ENCODE measurements at regions not wholly inside any gene's neighbourhood (a gene's known extent, or its start where the extent isn't known, plus 50 kb on each side); places are given as distances from the start of the nearest gene placed in this dataset.

- Mint-ChIP-seq H3K4me3 (no peak overlapping the region), H3K27ac (no peak overlapping the region), H3K9me3 (peaks cover 16% of the 10 kb centered on the region), H3K4me1 (ENCODE audit: low read depth) (peaks cover 33% of the 10 kb centered on the region), H3K36me3 (ENCODE audit: low read depth) (peaks cover 10% of the 10 kb centered on the region), H3K27me3 (ENCODE audit: insufficient read depth) (peaks cover 2% of the 10 kb centered on the region)
- no peak for DNase-seq (ENCODE audit: low spot score)
- intact Hi-C loops (cut with micrococcal nuclease), result no loop called here
Measured at GRCh38 chr6:22956029-22956681, 386.8 kb downstream of the HDGFL1 start.

DNA sequence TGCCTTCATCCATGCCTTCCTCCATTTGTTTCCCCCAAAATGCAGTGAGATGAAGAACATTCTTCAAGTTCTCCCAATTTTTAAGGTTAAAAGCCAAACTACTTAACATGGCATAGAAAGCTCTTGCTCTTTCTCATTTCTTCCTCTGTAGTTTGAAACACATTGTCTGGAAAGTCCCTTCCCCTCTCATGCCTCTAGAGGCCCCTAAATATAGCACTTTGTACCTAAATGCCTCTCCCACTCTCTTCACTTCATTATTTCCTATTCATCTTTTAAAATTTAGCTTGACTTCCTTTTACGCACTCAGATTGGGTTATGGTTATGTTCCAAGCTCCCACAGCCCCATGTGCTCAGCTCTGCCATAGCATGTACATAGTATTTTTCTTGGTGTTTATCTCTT, 389.3 kb downstream of the HDGFL1 start:
- Mint-ChIP-seq H3K4me1 (ENCODE audit: low read depth) (peaks cover 33% of the 10 kb centered on the region), H3K9me3 (peaks cover 16% of the 10 kb centered on the region), H3K36me3 (ENCODE audit: low read depth) (peaks cover 10% of the 10 kb centered on the region), H3K4me3 (no peak overlapping the region), H3K27me3 (ENCODE audit: insufficient read depth) (no peaks in the 10 kb centered on the region), H3K27ac (no peak overlapping the region)
- intact Hi-C loops (cut with micrococcal nuclease), result no loop called here
- DNase-seq (ENCODE audit: low spot score), result no peak

DNA sequence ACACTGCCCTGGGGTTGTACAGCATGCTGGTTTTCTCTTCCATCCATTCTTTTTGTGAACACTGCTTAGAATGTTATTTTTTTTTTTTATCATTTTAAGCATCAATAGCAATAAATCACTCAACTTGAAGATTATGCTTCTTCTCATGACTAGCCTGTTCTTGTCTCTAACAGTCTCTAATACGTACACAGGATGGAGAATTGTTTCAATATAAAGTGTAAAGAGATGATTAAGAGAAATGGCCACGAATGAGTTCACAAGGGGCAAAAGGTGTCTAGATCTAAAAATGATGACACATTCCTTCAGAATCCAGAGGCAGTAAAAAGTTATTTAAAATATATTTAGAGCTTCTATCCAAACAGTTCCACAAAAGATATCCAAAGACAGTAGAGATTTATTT, 390.2 kb downstream of the HDGFL1 start:
- Mint-ChIP-seq H3K9me3 (peaks cover 16% of the 10 kb centered on the region), H3K4me1 (ENCODE audit: low read depth) (peaks cover 30% of the 10 kb centered on the region), H3K4me3 (no peak overlapping the region), H3K27me3 (ENCODE audit: insufficient read depth) (no peaks in the 10 kb centered on the region), H3K36me3 (ENCODE audit: low read depth) (peaks cover 10% of the 10 kb centered on the region), H3K27ac (no peak overlapping the region)
- intact Hi-C loops (cut with micrococcal nuclease), result no loop called here
- no peak for DNase-seq (ENCODE audit: low spot score)

DNA sequence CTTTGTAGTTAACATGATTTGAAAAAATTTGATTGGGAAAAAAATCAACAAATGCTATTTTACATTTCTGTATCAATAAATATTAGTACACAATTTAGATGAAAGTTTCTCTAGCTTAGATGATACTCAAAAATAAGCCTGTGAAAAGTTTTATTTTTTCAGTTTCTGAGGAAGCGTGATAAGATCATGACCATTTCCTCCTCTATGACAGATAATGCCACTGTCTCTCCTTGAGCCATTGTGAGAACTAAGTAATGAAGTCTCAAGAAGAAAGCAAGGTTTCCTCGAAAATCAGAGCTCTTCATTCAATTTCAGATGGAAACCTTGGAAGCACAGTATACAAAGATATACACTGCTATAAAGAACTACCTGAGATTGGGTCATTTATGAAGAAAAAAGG, 395.0 kb downstream of the HDGFL1 start:
- H3K9me3 Mint-ChIP-seq, result peaks cover 4% of the 10 kb centered on the region
- no peaks in the 10 kb centered on the region for H3K27me3 Mint-ChIP-seq (ENCODE audit: insufficient read depth)
- intact Hi-C loops (cut with micrococcal nuclease), result no loop called here
- DNase-seq (ENCODE audit: low spot score), result no peak
- no peak overlapping the region for H3K4me3 Mint-ChIP-seq
- no peaks in the 10 kb centered on the region for H3K36me3 Mint-ChIP-seq (ENCODE audit: low read depth)
- no peaks in the 10 kb centered on the region for H3K4me1 Mint-ChIP-seq (ENCODE audit: low read depth)
- H3K27ac Mint-ChIP-seq, result no peak overlapping the region

DNA sequence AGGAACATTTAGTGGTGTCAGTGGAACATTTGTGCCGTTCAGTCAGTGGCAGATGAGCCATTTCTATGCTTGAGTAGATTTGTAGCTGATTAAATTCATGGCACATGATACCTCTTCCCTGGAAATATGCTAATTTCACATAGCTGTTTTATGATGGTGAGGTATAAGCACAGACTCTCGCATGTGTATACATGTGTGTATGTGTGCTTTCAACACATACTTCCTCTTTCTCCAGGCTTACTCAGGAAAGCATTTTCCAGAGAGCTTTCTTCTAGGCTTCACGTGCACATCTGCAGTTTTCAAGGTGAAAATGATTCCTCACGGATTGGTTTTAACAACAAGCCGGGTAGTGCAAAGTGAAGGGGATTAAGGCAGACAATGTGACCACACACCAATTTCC, 396.5 kb downstream of the HDGFL1 start:
- Mint-ChIP-seq H3K4me3 (no peak overlapping the region), H3K9me3 (peaks cover 4% of the 10 kb centered on the region), H3K27me3 (ENCODE audit: insufficient read depth) (no peaks in the 10 kb centered on the region), H3K4me1 (ENCODE audit: low read depth) (no peaks in the 10 kb centered on the region), H3K27ac (no peak overlapping the region), H3K36me3 (ENCODE audit: low read depth) (no peaks in the 10 kb centered on the region)
- no peak for DNase-seq (ENCODE audit: low spot score)
- intact Hi-C loops (cut with micrococcal nuclease), result no loop called here

GRCh38 chr6:22966691-22967422, 397.5 kb downstream of the HDGFL1 start:
- no peaks in the 10 kb centered on the region for H3K27me3 Mint-ChIP-seq (ENCODE audit: insufficient read depth)
- no peak overlapping the region for H3K27ac Mint-ChIP-seq
- no peak for DNase-seq (ENCODE audit: low spot score)
- H3K4me1 Mint-ChIP-seq (ENCODE audit: low read depth), result no peaks in the 10 kb centered on the region
- H3K9me3 Mint-ChIP-seq, result peaks cover 4% of the 10 kb centered on the region
- no peaks in the 10 kb centered on the region for H3K36me3 Mint-ChIP-seq (ENCODE audit: low read depth)
- no peak overlapping the region for H3K4me3 Mint-ChIP-seq
- intact Hi-C loops (cut with micrococcal nuclease), result no loop called here

- DNase-seq (ENCODE audit: low spot score), result no peak
- Mint-ChIP-seq H3K9me3 (peaks cover 4% of the 10 kb centered on the region), H3K27me3 (ENCODE audit: insufficient read depth) (no peaks in the 10 kb centered on the region), H3K4me3 (no peak overlapping the region), H3K4me1 (ENCODE audit: low read depth) (no peaks in the 10 kb centered on the region), H3K27ac (no peak overlapping the region), H3K36me3 (ENCODE audit: low read depth) (no peaks in the 10 kb centered on the region)
- intact Hi-C loops (cut with micrococcal nuclease), result no loop called here
Measured at GRCh38 chr6:22970004-22970403, 400.6 kb downstream of the HDGFL1 start.

DNA sequence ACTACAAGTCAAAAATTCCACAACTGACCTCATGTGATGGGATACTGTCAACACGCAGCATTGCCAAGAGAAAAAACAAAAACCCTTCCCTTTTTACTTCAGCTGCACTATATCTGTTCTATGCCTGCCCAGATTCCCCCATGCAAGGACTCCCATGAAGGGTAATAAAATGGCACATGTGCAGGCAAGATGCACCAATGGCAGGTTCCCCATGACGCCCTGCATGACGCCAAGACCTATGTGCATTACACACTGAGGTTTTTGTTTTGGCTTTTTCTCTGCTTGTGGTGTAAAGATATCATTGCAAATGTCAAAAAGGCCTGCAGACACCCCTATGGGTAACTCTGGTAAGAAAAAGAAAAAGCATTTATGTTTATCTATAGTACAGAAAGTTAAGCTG, 403.4 kb downstream of the HDGFL1 start:
- peaks cover 4% of the 10 kb centered on the region for H3K9me3 Mint-ChIP-seq
- no peak overlapping the region for H3K27ac Mint-ChIP-seq
- no peaks in the 10 kb centered on the region for H3K36me3 Mint-ChIP-seq (ENCODE audit: low read depth)

GRCh38 chr6:22975079-22975478, 405.7 kb downstream of the HDGFL1 start:
- DNase-seq (ENCODE audit: low spot score), result no peak
- Mint-ChIP-seq H3K27ac (no peak overlapping the region), H3K4me3 (no peak overlapping the region), H3K27me3 (ENCODE audit: insufficient read depth) (no peaks in the 10 kb centered on the region), H3K9me3 (no peaks in the 10 kb centered on the region), H3K36me3 (ENCODE audit: low read depth) (no peaks in the 10 kb centered on the region), H3K4me1 (ENCODE audit: low read depth) (no peaks in the 10 kb centered on the region)
- intact Hi-C loops (cut with micrococcal nuclease), result no loop called here

More for the DNA sequence above, 403.4 kb downstream of the HDGFL1 start:
- Mint-ChIP-seq H3K4me1 (ENCODE audit: low read depth) (no peaks in the 10 kb centered on the region), H3K4me3 (no peak overlapping the region), H3K27me3 (ENCODE audit: insufficient read depth) (no peaks in the 10 kb centered on the region)
- intact Hi-C loops (cut with micrococcal nuclease), result no loop called here
- DNase-seq (ENCODE audit: low spot score), result no peak

GRCh38 chr6:22980446-22980845, 411.1 kb downstream of the HDGFL1 start:
- DNase-seq (ENCODE audit: low spot score), result no peak
- Mint-ChIP-seq H3K9me3 (no peaks in the 10 kb centered on the region), H3K4me1 (ENCODE audit: low read depth) (no peaks in the 10 kb centered on the region), H3K27ac (no peak overlapping the region), H3K4me3 (no peak overlapping the region), H3K27me3 (ENCODE audit: insufficient read depth) (no peaks in the 10 kb centered on the region), H3K36me3 (ENCODE audit: low read depth) (no peaks in the 10 kb centered on the region)
- intact Hi-C loops (cut with micrococcal nuclease), result no loop called here

DNA sequence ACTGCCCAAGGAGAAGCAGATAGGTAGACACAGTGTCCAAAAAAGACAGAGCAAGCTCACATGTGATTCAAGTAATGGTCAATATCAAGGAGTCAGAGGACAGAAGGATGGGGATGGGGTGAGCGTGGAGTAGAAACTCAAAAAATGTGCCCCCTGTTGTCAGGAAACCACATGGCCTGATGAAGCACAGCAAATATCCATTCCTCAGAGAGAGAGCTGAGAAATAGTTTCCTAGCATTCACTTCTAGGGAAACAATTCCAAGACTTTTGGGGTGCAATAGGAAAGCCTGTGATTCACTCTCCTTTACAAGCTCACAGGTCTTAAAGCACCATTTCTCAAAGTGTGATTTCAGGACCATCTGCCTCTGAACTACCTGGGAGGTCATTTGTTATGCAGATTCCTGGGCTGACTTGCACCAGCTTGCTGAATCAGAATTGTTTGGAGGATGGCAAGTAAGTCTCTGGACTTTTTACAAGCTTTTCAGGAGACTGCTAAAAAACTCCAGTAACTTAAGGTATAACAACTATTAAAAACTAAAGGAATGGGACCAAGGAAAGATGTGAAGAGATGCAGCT, 432.8 kb downstream of the HDGFL1 start:
- intact Hi-C loops (cut with micrococcal nuclease), result no loop called here
- no peaks in the 10 kb centered on the region for H3K36me3 Mint-ChIP-seq (ENCODE audit: low read depth)
- no peak overlapping the region for H3K27ac Mint-ChIP-seq
- DNase-seq (ENCODE audit: low spot score), result no peak
- no peaks in the 10 kb centered on the region for H3K4me1 Mint-ChIP-seq (ENCODE audit: low read depth)
- peaks cover 3% of the 10 kb centered on the region for H3K9me3 Mint-ChIP-seq
- no peaks in the 10 kb centered on the region for H3K27me3 Mint-ChIP-seq (ENCODE audit: insufficient read depth)
- no peak overlapping the region for H3K4me3 Mint-ChIP-seq

GRCh38 chr6:23003671-23004467, 434.5 kb downstream of the HDGFL1 start:
- no peaks in the 10 kb centered on the region for H3K27me3 Mint-ChIP-seq (ENCODE audit: insufficient read depth)
- intact Hi-C loops (cut with micrococcal nuclease), result no loop called here

DNA sequence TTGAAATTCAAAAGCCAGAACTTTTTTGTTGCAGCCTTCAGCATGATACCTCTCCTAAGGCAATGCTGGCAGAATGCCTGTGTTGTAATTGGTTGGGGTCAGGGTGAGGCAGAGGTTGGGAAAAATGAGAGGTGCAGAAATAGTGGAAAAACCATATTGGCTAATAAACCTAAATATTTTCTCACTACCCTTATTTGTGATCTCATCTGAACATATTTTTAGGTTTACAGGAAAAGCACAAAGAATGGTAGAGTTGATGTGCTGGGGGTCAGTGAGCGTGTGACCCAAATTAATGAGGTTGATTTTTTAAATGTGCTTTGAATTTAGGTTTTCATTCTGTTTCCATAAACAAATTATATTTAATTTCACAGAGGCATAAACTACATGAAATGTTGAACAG, 437.3 kb downstream of the HDGFL1 start:
- no peak for DNase-seq (ENCODE audit: low spot score)
- intact Hi-C loops (cut with micrococcal nuclease), result no loop called here
- H3K4me3 Mint-ChIP-seq, result no peak overlapping the region
- no peaks in the 10 kb centered on the region for H3K27me3 Mint-ChIP-seq (ENCODE audit: insufficient read depth)
- H3K36me3 Mint-ChIP-seq (ENCODE audit: low read depth), result no peaks in the 10 kb centered on the region
- H3K27ac Mint-ChIP-seq, result no peak overlapping the region
- no peaks in the 10 kb centered on the region for H3K9me3 Mint-ChIP-seq
- no peaks in the 10 kb centered on the region for H3K4me1 Mint-ChIP-seq (ENCODE audit: low read depth)

More at GRCh38 chr6:23003671-23004467, 434.5 kb downstream of the HDGFL1 start:
- no peaks in the 10 kb centered on the region for H3K36me3 Mint-ChIP-seq (ENCODE audit: low read depth)
- H3K4me1 Mint-ChIP-seq (ENCODE audit: low read depth), result no peaks in the 10 kb centered on the region
- H3K27ac Mint-ChIP-seq, result no peak overlapping the region
- DNase-seq (ENCODE audit: low spot score), result no peak
- H3K4me3 Mint-ChIP-seq, result no peak overlapping the region
- H3K9me3 Mint-ChIP-seq, result peaks cover 3% of the 10 kb centered on the region

Measured in activated T-helper 1 cell treated with anti-CD3 and anti-CD28 coated beads, Interleukin-12 subunit alpha, Interleukin-12 subunit beta, Interleukin-2, Interleukin-4 antibody, amounts not matched to agents 30 ng/mL and 10 ng/mL and 1 ng/mL, durations not matched to agents 14 hours and 24 hours and 36 hours (primary cell).